ENCODE measurements at regions not wholly inside any gene's neighbourhood (a gene's known extent, or its start where the extent isn't known, plus 50 kb on each side); places are given as distances from the start of the nearest gene placed in this dataset.
"Not testable (repeated sequence)": the region's sequence is repeated elsewhere in the genome, so short reads cannot be mapped to it uniquely, and the experiment has no call there.

DNA sequence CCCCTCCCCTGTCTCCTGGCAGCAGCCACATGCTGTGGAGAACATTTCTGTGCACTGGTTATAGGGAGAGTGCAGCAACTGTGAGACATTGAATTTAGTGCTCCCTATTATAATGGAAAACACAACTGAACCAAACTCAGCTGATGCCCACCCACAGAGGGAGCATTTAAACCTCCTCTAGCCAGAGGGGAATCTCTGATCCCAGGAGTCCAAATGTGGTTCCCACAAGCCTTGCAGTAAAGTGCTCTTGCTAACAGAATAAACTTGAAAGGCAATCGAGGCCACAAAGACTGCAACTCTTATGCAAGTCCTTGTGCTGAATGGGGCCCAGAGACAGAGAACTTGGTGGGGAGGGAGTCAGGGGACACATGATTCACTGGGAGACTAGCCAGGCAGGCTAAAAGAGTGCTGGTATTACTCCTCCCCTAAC is 638.8 kb upstream of the VRK2 start:
- intact Hi-C loops (cut with DNase I; ENCODE audit: low total_unique reads) = no loop called here
- no peak for DNase-seq
- no peak overlapping the region for H3K27ac ChIP-seq

DNA sequence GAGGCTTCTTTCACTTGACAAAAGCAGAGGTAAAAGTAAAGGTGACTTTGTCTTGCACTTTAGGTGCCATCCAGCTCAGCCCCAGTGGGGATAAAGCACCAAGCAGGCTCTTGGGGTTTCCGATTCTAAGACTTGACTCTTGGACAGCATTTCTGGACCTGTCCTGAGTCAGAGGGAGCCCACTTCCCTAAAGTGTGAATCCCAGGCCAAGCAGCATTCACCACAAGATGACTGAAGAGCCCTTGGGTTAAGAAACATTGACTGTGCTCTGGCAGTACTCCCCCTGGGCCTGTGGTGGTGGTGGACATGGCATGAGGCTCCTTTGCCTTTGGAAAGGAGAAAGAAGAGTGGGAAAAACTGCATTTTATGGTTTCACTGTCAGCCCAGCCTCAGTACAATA is 638.0 kb upstream of the VRK2 start:
- peaks cover 0 to 5% (median 1%) of the 10 kb centered on the region in 3 donors for H3K9me3 ChIP-seq
- intact Hi-C loops (cut with DNase I; ENCODE audit: low total_unique reads) = no loop called here
- DNase-seq = no peak
- no peaks in the 10 kb centered on the region for H3K36me3 ChIP-seq
- TF ChIP-seq, protein P1, sequence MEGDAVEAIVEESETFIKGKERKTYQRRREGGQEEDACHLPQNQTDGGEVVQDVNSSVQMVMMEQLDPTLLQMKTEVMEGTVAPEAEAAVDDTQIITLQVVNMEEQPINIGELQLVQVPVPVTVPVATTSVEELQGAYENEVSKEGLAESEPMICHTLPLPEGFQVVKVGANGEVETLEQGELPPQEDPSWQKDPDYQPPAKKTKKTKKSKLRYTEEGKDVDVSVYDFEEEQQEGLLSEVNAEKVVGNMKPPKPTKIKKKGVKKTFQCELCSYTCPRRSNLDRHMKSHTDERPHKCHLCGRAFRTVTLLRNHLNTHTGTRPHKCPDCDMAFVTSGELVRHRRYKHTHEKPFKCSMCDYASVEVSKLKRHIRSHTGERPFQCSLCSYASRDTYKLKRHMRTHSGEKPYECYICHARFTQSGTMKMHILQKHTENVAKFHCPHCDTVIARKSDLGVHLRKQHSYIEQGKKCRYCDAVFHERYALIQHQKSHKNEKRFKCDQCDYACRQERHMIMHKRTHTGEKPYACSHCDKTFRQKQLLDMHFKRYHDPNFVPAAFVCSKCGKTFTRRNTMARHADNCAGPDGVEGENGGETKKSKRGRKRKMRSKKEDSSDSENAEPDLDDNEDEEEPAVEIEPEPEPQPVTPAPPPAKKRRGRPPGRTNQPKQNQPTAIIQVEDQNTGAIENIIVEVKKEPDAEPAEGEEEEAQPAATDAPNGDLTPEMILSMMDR (IDR thresholded peaks at IDR 0.05) = no peak
- H3K4me1 ChIP-seq = no peaks in the 10 kb centered on the region
- H3K27me3 ChIP-seq = no peaks in the 10 kb centered on the region
- H3K27ac ChIP-seq = no peak overlapping the region
- no peak overlapping the region for H3K4me3 ChIP-seq

More for the DNA sequence above, 638.8 kb upstream of the VRK2 start:
- Histone ChIP-seq H3K27me3 (no peaks in the 10 kb centered on the region), H3K4me3 (no peak overlapping the region), H3K4me1 (no peaks in the 10 kb centered on the region), H3K36me3 (no peaks in the 10 kb centered on the region), H3K9me3 (peaks cover 0 to 5% (median 0%) of the 10 kb centered on the region in 3 donors)
- TF ChIP-seq, protein P1 (IDR thresholded peaks at IDR 0.05) = no peak

DNA sequence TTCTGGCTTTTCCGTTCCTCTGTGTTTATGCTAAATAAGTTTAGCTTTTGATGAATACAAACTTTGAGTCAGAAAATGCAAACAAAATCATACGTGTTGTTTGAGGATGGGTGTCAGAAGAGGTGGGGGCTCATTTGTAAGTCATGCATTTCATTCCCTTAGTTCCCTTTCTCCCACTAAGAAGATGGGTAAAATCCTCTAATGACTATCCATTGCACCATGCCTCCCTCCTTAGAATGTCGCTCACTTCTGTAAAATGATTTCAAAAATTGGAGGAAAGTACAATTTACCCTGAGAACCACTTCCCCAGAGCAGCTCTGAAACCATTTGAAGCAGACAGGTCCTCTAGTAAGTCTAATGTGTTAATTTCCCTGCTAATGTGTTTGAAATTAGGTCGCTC is 629.6 kb upstream of the VRK2 start:
- Histone ChIP-seq H3K9me3 (peaks cover 0 to 3% (median 0%) of the 10 kb centered on the region in 3 donors), H3K4me1 (no peaks in the 10 kb centered on the region), H3K27ac (no peak overlapping the region), H3K27me3 (no peaks in the 10 kb centered on the region), H3K36me3 (no peaks in the 10 kb centered on the region), H3K4me3 (no peak overlapping the region)
- intact Hi-C loops (cut with DNase I; ENCODE audit: low total_unique reads) = no loop called here
- no peak for DNase-seq
- TF ChIP-seq, protein P1 (IDR thresholded peaks at IDR 0.05) = no peak

DNA sequence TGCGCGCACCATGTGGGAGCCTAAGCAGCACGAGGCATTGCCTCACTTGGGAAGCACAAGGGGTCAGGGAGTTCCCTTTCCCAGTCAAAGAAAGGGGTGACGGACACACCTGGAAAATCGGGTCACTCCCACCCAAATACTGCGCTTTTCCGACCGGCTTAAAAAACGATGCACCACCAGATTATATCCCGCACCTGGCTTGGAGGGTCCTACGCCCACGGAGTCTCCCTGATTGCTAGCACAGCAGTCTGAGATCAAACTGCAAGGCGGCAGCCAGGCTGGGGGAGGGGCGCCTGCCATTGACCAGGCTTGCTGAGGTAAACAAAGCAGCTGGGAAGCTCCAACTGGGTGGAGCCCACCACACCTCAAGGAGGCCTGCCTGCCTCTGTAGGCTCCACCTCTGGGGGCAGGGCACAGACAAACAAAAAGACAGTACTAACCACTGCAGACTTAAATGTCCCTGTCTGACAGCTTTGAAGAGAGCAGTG is 627.7 kb upstream of the VRK2 start:
- H3K27ac ChIP-seq; H3K36me3 ChIP-seq; H3K4me3 ChIP-seq; H3K27me3 ChIP-seq; H3K9me3 ChIP-seq; intact Hi-C loops (cut with DNase I; ENCODE audit: low total_unique reads); DNase-seq; H3K4me1 ChIP-seq: not testable (repeated sequence)

DNA sequence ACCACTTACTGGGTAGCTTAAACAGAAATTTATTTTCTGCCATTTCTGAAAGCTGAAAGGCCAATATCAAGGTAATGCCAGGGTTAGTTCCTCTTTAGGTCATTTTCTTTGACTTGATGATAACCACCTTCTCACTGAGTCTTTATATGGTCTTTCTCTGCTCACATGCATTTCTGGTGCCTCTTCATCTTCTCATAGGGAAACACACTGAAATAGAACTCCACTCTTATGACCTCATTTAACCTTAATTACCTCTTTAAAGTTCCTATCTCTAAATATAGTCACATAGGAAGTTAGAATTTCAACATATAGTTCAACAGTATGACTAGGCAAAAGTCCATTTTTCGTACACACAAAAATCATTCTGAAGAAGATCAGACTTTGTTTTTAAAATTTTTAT is 616.8 kb upstream of the VRK2 start:
- Histone ChIP-seq H3K27ac (no peak overlapping the region), H3K4me1 (no peaks in the 10 kb centered on the region), H3K36me3 (no peaks in the 10 kb centered on the region), H3K27me3 (no peaks in the 10 kb centered on the region), H3K4me3 (no peak overlapping the region), H3K9me3 (no peaks in the 10 kb centered on the region)
- intact Hi-C loops (cut with DNase I; ENCODE audit: low total_unique reads) = no loop called here
- no peak for DNase-seq
- TF ChIP-seq, protein P1 (IDR thresholded peaks at IDR 0.05) = no peak

DNA sequence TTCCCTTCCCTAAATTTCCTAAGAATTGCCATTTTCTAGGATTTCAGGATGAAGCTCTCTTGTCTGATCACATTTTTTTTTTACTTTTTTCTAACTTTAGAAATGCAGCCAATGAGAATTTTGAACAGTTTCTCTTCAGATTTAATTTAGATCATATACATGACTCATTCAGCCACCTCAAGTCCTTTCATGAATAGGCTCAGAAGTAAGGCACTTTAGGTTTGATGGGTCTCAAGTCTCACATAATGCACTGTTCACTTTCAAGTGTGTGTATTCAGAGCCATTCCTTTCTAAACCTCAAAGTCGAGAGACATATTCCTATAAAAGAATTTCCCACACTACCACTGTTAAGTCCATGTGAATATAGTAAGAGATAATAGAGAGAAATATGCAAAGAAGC is 614.1 kb upstream of the VRK2 start:
- Histone ChIP-seq H3K27ac (no peak overlapping the region), H3K4me1 (no peaks in the 10 kb centered on the region), H3K36me3 (no peaks in the 10 kb centered on the region), H3K27me3 (no peaks in the 10 kb centered on the region), H3K9me3 (no peaks in the 10 kb centered on the region), H3K4me3 (no peak overlapping the region)
- TF ChIP-seq, protein P1 (IDR thresholded peaks at IDR 0.05) = no peak
- no peak for DNase-seq
- intact Hi-C loops (cut with DNase I; ENCODE audit: low total_unique reads) = no loop called here

All from tibial artery (tissue), 4 donors.